ENCODE measurements at regions not wholly inside any gene's neighbourhood (a gene's known extent, or its start where the extent isn't known, plus 50 kb on each side); places are given as distances from the start of the nearest gene placed in this dataset.

DNA sequence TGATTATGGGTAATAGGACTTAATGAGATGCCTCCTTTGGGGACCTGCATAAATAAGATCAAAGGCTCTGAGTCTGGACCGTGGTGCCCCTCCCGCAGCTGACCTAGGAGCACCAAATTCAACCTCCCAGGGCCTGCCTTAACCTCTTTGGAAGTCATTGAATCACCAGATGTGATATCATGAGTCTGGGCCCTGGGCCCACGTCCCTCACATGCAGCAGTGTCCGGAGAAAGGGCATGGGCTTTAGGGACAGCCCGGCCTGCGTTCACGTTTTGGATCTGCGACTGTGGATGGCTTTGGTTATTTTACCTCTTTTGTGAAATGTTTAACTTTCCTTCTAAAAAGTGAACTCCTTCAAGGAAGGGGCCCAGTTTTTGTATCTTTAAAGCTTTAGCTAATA, 220.0 kb upstream of the KLF6 start:
- TF ChIP-seq GATA2 (IDR thresholded peaks at IDR 0.05; ENCODE audit: low read depth, low read length): no peak
- no peak for TF ChIP-seq GATA3 (IDR thresholded peaks at IDR 0.05; ENCODE audit: low read depth, low read length)

All from SH-SY5Y (cell line).